HAP-1 (cell line): ENCODE measurements at regions not wholly inside any gene's neighbourhood (a gene's known extent, or its start where the extent isn't known, plus 50 kb on each side); places are given as distances from the start of the nearest gene placed in this dataset.
A peak's percentile ranks its signal among the peaks of the same experiment; 100 is the strongest.

Experiments
- DNase-seq, 2 experiments: peaks; one replicate each; pipeline ENCODE4 v3.0.0-alpha.2; 2016 to 2020; ENCODE audit warnings: low spot score in 2 of 2
- H3K27me3 ChIP-seq: fragments of 250-450 bp; sonication (Bioruptor Pico); 2 replicates; pipeline ENCODE4 v1.5.1; 2020; ENCODE audit warnings: low read depth, mild to moderate bottlenecking, moderate library complexity
- H3K36me3 ChIP-seq: fragments of 250-450 bp; sonication (Bioruptor Pico); replicated peaks from 2 replicates; pipeline ENCODE4 v1.5.1; 2020; ENCODE audit warnings: mild to moderate bottlenecking
- H3K4me1 ChIP-seq: fragments of 250-450 bp; sonication (Bioruptor Pico); 2 replicates; pipeline ENCODE4 v1.5.1; 2020; ENCODE audit warnings: mild to moderate bottlenecking
- H3K4me3 ChIP-seq: fragments of 250-450 bp; sonication (Bioruptor Pico); 2 replicates; pipeline ENCODE4 v1.5.1; 2020; ENCODE audit warnings: mild to moderate bottlenecking, moderate library complexity
- H3K9me3 ChIP-seq: fragments of 250-450 bp; sonication (Bioruptor Pico); 2 replicates; pipeline ENCODE4 v1.5.1; 2020; ENCODE audit warnings: mild to moderate bottlenecking, moderate library complexity
- in situ Hi-C: fragments of 300-500 bp; cut with MboI; formaldehyde crosslinking; loops from 3 replicates; pipeline ENCODE4 v1.14.3; 2020; ENCODE audit warnings: low sequenced_read_pairs, inconsistent platforms, mixed read lengths

DNA sequence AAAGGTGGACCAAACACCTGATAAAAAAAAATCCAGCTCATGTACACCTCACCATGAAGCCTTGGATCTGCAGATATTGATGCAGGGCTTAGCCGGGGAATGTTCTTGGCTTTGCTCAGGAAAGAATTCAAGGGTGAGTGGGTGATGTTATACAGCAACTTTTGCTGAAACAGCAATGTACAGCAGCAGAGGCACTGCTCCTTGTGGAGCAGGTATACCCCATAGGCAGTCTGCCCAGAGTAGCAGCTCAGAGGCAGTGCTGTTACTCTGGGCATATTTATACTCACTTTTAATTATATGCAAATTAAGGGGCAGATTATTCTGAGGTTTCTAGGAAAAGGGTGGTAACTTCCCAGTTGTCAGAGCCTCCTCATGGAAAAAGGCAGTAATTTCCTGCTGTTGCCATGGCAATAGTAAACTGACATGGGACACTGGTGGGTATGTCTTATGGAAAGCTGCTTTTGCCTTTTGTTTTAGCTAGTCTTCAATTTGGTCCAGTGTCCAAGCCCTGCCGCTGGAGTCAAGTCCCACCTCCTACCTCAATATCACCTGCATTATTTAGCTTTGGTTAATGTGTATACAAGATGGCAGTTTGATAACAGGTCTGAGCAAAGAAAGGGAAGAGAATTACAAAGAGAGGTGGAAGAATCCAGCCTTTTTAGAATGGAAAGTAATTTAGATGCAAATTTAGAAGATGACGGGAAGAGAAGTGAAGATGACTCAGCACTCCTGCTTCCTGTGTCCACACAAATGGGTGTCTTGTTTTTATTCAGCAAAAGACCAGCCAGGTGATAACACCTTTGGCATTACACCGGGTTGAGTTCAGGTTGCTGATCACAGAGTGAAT is 110.1 kb upstream of the JAG1 start:
- in situ Hi-C loops = no loop called here
- Histone ChIP-seq H3K9me3 (no peaks in the 10 kb centered on the region), H3K4me3 (no peak overlapping the region), H3K27me3 (no peaks in the 10 kb centered on the region), H3K4me1 (peaks cover 7% of the 10 kb centered on the region), H3K36me3 (no peaks in the 10 kb centered on the region)
- DNase-seq = peak; percentile 10 to 11

GRCh38 chr20:10784554-10785183 is 110.9 kb upstream of the JAG1 start:
- H3K27me3 ChIP-seq = no peaks in the 10 kb centered on the region
- H3K36me3 ChIP-seq = no peaks in the 10 kb centered on the region
- H3K4me1 ChIP-seq = peaks cover 7% of the 10 kb centered on the region
- DNase-seq = no peak
- in situ Hi-C loops = no loop called here
- no peak overlapping the region for H3K4me3 ChIP-seq
- H3K9me3 ChIP-seq = no peaks in the 10 kb centered on the region

- in situ Hi-C loops = no loop called here
- Histone ChIP-seq H3K4me1 (peaks cover 7% of the 10 kb centered on the region), H3K4me3 (no peak overlapping the region)
These were observed 112.9 kb upstream of the JAG1 start for GRCh38 chr20:10786678-10787077.

DNA sequence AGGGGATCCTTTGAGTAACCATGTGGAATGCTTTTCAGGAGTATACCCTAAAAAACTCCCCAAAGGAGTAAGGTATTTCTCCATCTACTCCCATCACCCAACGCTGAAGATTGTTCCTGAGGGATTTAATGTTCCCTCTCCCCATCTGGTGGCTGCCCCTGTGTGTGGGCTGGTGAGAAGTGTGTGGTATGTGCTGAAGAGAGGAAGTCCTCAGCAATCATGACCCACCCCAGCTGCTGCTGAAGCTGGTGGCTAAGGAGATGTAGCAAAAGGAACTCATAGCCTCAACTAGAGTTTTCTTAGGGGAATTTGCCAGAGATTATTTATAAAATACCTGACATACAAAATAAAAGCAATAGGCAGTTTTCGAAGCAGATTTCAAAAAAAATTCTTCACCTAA is 114.3 kb upstream of the JAG1 start:
- H3K4me3 ChIP-seq = no peak overlapping the region
- in situ Hi-C loops = no loop called here
- no peaks in the 10 kb centered on the region for H3K36me3 ChIP-seq
- DNase-seq = no peak
- H3K9me3 ChIP-seq = no peaks in the 10 kb centered on the region
- no peaks in the 10 kb centered on the region for H3K27me3 ChIP-seq
- H3K4me1 ChIP-seq = peaks cover 7% of the 10 kb centered on the region

More at GRCh38 chr20:10786678-10787077, 112.9 kb upstream of the JAG1 start:
- Histone ChIP-seq H3K27me3 (no peaks in the 10 kb centered on the region), H3K9me3 (no peaks in the 10 kb centered on the region), H3K36me3 (no peaks in the 10 kb centered on the region)
- DNase-seq = no peak

DNA sequence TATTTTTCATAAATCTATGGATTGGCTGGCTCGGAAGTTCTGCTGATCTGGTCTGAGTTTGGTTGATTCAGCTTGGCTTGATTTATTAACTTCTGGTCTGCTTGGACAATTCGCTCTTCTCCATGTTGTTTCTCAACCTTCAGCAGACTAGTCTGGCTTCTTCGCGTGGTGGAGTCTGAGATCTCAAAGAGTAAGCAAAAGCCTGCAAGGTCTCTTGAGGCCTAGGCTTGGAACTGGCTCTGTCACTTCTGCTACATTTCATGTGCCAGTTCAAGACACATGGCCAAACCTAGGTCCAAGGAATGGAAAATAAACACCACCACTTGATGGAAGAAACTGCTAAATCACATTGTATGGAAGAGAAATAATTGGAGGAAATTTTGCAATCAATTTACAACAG is 115.1 kb upstream of the JAG1 start:
- Histone ChIP-seq H3K9me3 (no peaks in the 10 kb centered on the region), H3K4me3 (no peak overlapping the region), H3K36me3 (no peaks in the 10 kb centered on the region), H3K27me3 (no peaks in the 10 kb centered on the region), H3K4me1 (peaks cover 5% of the 10 kb centered on the region)
- no peak for DNase-seq
- in situ Hi-C loops = no loop called here

DNA sequence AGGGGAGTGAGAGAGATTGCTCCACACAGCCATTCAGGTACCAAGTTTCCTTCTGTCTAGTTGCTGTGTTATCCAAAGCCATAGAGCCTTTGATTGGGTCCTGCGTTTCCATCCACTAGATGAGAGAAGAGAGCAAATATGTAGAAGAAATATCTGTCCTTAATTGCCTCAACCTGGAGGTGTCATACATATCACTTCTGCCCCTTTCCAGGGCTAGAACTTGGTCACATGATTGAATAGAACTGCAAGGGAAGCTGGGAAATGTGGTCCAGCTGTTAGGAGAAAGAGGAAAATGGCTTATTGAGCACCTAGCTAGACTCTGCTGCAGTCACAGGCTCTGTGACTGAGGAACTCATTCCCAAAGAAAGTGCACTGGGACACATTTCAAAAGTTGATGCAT is 115.6 kb upstream of the JAG1 start:
- no peaks in the 10 kb centered on the region for H3K27me3 ChIP-seq
- no peaks in the 10 kb centered on the region for H3K9me3 ChIP-seq
- no peak for DNase-seq
- no peaks in the 10 kb centered on the region for H3K4me1 ChIP-seq
- in situ Hi-C loops = no loop called here
- H3K4me3 ChIP-seq = no peak overlapping the region
- no peaks in the 10 kb centered on the region for H3K36me3 ChIP-seq

DNA sequence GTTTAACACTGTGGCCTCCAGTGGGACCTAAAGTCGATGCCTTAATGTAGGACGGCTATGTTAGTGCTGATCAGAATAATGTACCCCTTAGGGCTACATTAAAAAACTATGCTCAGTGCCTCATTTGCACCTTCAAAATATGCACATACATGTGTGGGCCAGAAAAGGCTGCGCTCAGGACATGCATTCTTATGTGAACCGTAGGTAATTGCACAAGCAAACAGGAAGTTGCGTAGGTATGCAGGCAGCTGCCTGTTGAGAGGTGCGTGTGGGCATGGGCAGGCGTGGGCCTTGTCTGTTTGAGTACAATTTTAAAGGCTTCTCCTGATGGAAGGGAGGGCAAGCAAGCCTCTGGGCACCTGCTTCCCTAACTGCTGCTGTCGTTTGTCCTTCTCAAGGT is 116.2 kb upstream of the JAG1 start:
- no peaks in the 10 kb centered on the region for H3K9me3 ChIP-seq
- no peaks in the 10 kb centered on the region for H3K4me1 ChIP-seq
- H3K27me3 ChIP-seq = no peaks in the 10 kb centered on the region
- no peak for DNase-seq
- H3K36me3 ChIP-seq = no peaks in the 10 kb centered on the region
- in situ Hi-C loops = no loop called here
- no peak overlapping the region for H3K4me3 ChIP-seq

- H3K4me1 ChIP-seq = no peaks in the 10 kb centered on the region
These were observed 118.5 kb upstream of the JAG1 start for GRCh38 chr20:10792291-10792690.

DNA sequence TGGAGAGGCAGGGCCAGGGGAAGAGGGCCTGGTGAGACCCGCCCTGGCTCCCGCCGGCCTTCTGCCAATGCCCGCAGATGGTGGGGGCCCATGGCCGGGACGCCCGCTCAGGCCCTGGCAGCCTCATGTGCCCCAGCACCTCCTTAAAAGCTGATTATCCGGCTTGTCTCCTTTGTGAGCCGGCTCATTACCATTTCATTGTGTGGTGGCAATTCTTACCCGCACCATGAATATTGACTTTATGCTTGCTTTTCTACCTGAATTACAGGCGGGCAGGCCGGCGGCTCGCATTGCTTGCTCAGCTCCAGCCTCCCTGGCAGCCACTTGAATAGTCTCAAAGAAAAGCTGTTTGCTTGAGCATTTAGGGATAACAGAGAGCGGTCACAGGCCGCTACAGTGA is 120.0 kb upstream of the JAG1 start:
- H3K27me3 ChIP-seq = no peaks in the 10 kb centered on the region
- no peaks in the 10 kb centered on the region for H3K4me1 ChIP-seq
- no peaks in the 10 kb centered on the region for H3K36me3 ChIP-seq
- DNase-seq = peak in 1 of 2 experiments; percentile 14
- in situ Hi-C loops = no loop called here
- no peaks in the 10 kb centered on the region for H3K9me3 ChIP-seq
- H3K4me3 ChIP-seq = no peak overlapping the region

More at GRCh38 chr20:10792291-10792690, 118.5 kb upstream of the JAG1 start:
- DNase-seq = no peak
- Histone ChIP-seq H3K4me3 (no peak overlapping the region), H3K36me3 (no peaks in the 10 kb centered on the region), H3K9me3 (no peaks in the 10 kb centered on the region), H3K27me3 (no peaks in the 10 kb centered on the region)
- in situ Hi-C loops = no loop called here

- Histone ChIP-seq H3K27me3 (no peaks in the 10 kb centered on the region), H3K9me3 (no peaks in the 10 kb centered on the region), H3K4me1 (no peaks in the 10 kb centered on the region), H3K36me3 (no peaks in the 10 kb centered on the region), H3K4me3 (no peak overlapping the region)
- in situ Hi-C loops = no loop called here
- DNase-seq = no peak
These were observed 121.0 kb upstream of the JAG1 start for GRCh38 chr20:10794765-10795164.

GRCh38 chr20:10795286-10796026 is 121.7 kb upstream of the JAG1 start:
- DNase-seq = no peak
- no peaks in the 10 kb centered on the region for H3K9me3 ChIP-seq
- no peak overlapping the region for H3K4me3 ChIP-seq
- H3K4me1 ChIP-seq = no peaks in the 10 kb centered on the region
- H3K27me3 ChIP-seq = no peaks in the 10 kb centered on the region
- no peaks in the 10 kb centered on the region for H3K36me3 ChIP-seq
- in situ Hi-C loops = no loop called here

DNA sequence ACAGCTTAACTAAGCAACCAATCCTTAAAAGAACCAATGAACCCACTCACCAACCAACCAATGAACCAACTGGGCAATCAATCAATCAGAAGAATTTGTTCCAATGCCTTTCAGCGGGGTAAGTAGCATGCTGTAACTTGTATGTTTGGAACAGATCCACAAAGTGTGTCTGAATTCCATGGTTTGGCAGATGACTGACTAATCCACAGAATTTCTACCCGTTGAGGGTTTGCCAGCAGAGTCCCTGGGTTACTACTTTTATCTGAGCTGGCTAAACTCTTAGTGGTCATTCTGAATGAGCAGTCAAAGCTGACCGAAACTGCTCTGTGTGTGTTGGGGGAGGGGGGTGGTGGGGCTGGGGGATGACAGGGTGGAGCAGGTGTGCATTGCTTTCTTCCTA is 125.0 kb upstream of the JAG1 start:
- in situ Hi-C loops = no loop called here
- Histone ChIP-seq H3K27me3 (no peaks in the 10 kb centered on the region), H3K4me1 (no peaks in the 10 kb centered on the region), H3K9me3 (no peaks in the 10 kb centered on the region), H3K36me3 (no peaks in the 10 kb centered on the region), H3K4me3 (no peak overlapping the region)
- DNase-seq = no peak

DNA sequence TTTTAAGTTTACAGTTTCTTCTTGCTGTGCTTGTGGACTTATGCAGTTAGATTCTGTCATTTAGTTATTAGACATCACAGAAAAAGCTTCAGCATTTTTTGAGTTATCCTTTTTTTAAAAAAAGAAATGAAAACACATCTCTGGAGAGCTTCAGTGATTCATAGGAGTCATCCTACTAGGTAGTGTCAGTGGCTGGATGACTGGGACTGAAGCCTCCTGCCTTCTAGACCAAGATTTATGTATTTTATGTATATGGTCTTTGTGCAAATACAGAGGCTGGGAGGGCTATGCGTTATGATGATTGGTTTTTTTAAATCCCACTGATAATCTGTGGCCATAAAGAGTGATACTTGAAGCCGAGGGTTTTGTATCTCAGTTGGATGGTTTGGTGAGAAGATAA is 125.9 kb upstream of the JAG1 start:
- H3K4me3 ChIP-seq = no peak overlapping the region
- no peak for DNase-seq
- H3K36me3 ChIP-seq = no peaks in the 10 kb centered on the region
- no peaks in the 10 kb centered on the region for H3K4me1 ChIP-seq
- no peaks in the 10 kb centered on the region for H3K9me3 ChIP-seq
- in situ Hi-C loops = no loop called here
- H3K27me3 ChIP-seq = no peaks in the 10 kb centered on the region

DNA sequence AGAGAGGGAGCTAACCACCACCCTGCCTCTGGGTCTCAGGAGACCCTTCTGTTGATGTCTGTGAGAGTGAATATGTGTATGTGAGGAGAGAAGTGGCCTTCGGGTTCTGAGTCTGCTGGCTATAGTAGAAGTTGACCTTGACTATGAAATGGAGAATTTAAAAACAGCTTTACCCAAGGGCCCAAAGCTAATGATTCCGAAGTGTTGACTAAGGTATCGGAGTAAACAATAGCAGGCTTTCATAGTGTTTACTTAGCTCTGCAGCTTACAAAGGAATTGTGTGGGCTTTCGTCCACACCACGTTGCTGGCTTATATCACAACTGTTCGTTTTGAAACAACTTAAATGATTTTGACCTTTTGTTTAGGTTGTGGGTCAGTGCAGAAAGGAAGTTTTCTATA is 126.5 kb upstream of the JAG1 start:
- Histone ChIP-seq H3K9me3 (no peaks in the 10 kb centered on the region), H3K4me3 (no peak overlapping the region), H3K4me1 (no peaks in the 10 kb centered on the region), H3K27me3 (no peaks in the 10 kb centered on the region), H3K36me3 (no peaks in the 10 kb centered on the region)
- no peak for DNase-seq
- in situ Hi-C loops = no loop called here
